ENCODE measurements at regions not wholly inside any gene's neighbourhood (a gene's known extent, or its start where the extent isn't known, plus 50 kb on each side); places are given as distances from the start of the nearest gene placed in this dataset.

DNA sequence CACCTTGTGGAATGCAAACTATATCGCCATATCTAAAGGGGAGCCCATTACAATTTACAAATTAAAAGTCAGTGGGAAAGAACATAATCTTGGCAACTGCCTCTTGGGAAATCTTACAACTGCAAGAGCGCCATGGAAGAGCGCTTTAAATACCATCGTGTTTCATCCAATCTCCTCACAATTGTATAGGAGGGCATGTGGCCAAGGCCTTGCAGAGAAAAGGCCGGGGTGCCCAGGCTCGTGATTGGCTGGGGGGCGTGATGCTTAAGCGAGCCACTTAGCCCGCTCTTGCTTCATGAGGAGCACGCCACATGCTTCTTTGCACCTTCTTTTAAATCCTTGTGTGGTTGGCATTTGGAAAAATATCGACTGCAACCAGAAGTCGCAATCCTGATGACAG, 69.8 kb upstream of the NFIB start:
- Histone ChIP-seq H3F3A (ENCODE audit: insufficient read depth) (no peaks in the 10 kb centered on the region), H3K27me3 (ENCODE audit: low read length) (no peaks in the 10 kb centered on the region), H3K27ac (ENCODE audit: low read depth, low read length) (no peak overlapping the region), H3K4me3 (ENCODE audit: insufficient read depth, low read length, poor library complexity, severe bottlenecking) (no peak overlapping the region), H3K9me3 (ENCODE audit: insufficient read depth, low read length) (no peaks in the 10 kb centered on the region), H3K79me2 (ENCODE audit: insufficient read depth, low read length) (no peaks in the 10 kb centered on the region), H2AFZ (ENCODE audit: low read depth, low read length, severe bottlenecking) (no peak overlapping the region), H3K9me2 (replicated peaks; ENCODE audit: insufficient read depth, low read length) (no peaks in the 10 kb centered on the region), H3K4me2 (ENCODE audit: low read depth, low read length, poor library complexity, severe bottlenecking) (no peak overlapping the region), H4K20me1 (ENCODE audit: low read depth, low read length) (no peaks in the 10 kb centered on the region), H3K36me3 (ENCODE audit: low read length) (no peaks in the 10 kb centered on the region), H3K9ac (ENCODE audit: low read length) (no peak overlapping the region)
- TF ChIP-seq CTCF (IDR thresholded peaks at IDR 0.05; ENCODE audit: insufficient read depth, low read length, poor library complexity, severe bottlenecking), result no peak

DNA sequence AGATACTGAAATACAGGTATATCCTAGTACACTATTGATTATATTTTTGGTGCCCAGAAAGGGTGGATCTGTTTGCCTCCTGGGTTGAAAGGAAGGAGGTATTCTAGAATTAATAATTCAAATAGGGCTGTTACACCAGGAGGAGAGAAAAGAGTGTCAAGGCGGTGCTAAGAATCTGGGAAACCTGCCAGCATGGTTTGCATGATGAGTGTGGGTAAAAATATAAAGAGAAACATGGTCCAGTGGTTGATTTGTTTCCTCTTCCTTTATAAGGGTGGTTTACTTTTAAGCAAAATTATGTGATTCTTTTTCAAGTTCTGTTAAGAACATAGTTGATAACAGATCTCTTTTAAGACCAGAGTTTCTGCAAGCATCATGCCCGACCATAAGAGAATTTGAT, 69.4 kb upstream of the NFIB start:
- no peaks in the 10 kb centered on the region for H3F3A ChIP-seq (ENCODE audit: insufficient read depth)
- no peaks in the 10 kb centered on the region for H3K9me3 ChIP-seq (ENCODE audit: insufficient read depth, low read length)
- no peaks in the 10 kb centered on the region for H3K36me3 ChIP-seq (ENCODE audit: low read length)
- H3K4me2 ChIP-seq (ENCODE audit: low read depth, low read length, poor library complexity, severe bottlenecking), result no peak overlapping the region
- H3K79me2 ChIP-seq (ENCODE audit: insufficient read depth, low read length), result no peaks in the 10 kb centered on the region
- no peak for TF ChIP-seq CTCF (IDR thresholded peaks at IDR 0.05; ENCODE audit: insufficient read depth, low read length, poor library complexity, severe bottlenecking)
- TF ChIP-seq EZH2phosphoT487 (conservative IDR thresholded peaks at IDR 0.05; ENCODE audit: low read length), result no peak
- H3K27me3 ChIP-seq (ENCODE audit: low read length), result no peaks in the 10 kb centered on the region
- no peak overlapping the region for H3K4me3 ChIP-seq (ENCODE audit: insufficient read depth, low read length, poor library complexity, severe bottlenecking)
- H2AFZ ChIP-seq (ENCODE audit: low read depth, low read length, severe bottlenecking), result no peak overlapping the region
- H3K9me2 ChIP-seq (replicated peaks; ENCODE audit: insufficient read depth, low read length), result no peaks in the 10 kb centered on the region
- H4K20me1 ChIP-seq (ENCODE audit: low read depth, low read length), result no peaks in the 10 kb centered on the region
- no peak overlapping the region for H3K27ac ChIP-seq (ENCODE audit: low read depth, low read length)
- no peak overlapping the region for H3K9ac ChIP-seq (ENCODE audit: low read length)

- TF ChIP-seq CTCF (IDR thresholded peaks at IDR 0.05; ENCODE audit: insufficient read depth, low read length, poor library complexity, severe bottlenecking), result no peak
- TF ChIP-seq EZH2phosphoT487 (conservative IDR thresholded peaks at IDR 0.05; ENCODE audit: low read length), result no peak
- H2AFZ ChIP-seq (ENCODE audit: low read depth, low read length, severe bottlenecking), result no peak overlapping the region
- H3K9me2 ChIP-seq (replicated peaks; ENCODE audit: insufficient read depth, low read length), result no peaks in the 10 kb centered on the region
These were observed 66.3 kb upstream of the NFIB start for GRCh38 chr9:14380061-14380836.

More at GRCh38 chr9:14380061-14380836, 66.3 kb upstream of the NFIB start:
- no peaks in the 10 kb centered on the region for H3K79me2 ChIP-seq (ENCODE audit: insufficient read depth, low read length)
- H3K4me3 ChIP-seq (ENCODE audit: insufficient read depth, low read length, poor library complexity, severe bottlenecking), result no peak overlapping the region
- no peaks in the 10 kb centered on the region for H4K20me1 ChIP-seq (ENCODE audit: low read depth, low read length)
- no peaks in the 10 kb centered on the region for H3K9me3 ChIP-seq (ENCODE audit: insufficient read depth, low read length)
- H3K4me2 ChIP-seq (ENCODE audit: low read depth, low read length, poor library complexity, severe bottlenecking), result no peak overlapping the region
- no peak overlapping the region for H3K9ac ChIP-seq (ENCODE audit: low read length)
- no peaks in the 10 kb centered on the region for H3K36me3 ChIP-seq (ENCODE audit: low read length)
- no peak overlapping the region for H3K27ac ChIP-seq (ENCODE audit: low read depth, low read length)
- no peaks in the 10 kb centered on the region for H3K27me3 ChIP-seq (ENCODE audit: low read length)
- H3F3A ChIP-seq (ENCODE audit: insufficient read depth), result no peaks in the 10 kb centered on the region
